ENCODE measurements at regions not wholly inside any gene's neighbourhood (a gene's known extent, or its start where the extent isn't known, plus 50 kb on each side); places are given as distances from the start of the nearest gene placed in this dataset.

- DNase-seq (ENCODE audit: low spot score), result no peak
These were observed 156.8 kb upstream of the SOX1 start for GRCh38 chr13:111909971-111910671.

DNA sequence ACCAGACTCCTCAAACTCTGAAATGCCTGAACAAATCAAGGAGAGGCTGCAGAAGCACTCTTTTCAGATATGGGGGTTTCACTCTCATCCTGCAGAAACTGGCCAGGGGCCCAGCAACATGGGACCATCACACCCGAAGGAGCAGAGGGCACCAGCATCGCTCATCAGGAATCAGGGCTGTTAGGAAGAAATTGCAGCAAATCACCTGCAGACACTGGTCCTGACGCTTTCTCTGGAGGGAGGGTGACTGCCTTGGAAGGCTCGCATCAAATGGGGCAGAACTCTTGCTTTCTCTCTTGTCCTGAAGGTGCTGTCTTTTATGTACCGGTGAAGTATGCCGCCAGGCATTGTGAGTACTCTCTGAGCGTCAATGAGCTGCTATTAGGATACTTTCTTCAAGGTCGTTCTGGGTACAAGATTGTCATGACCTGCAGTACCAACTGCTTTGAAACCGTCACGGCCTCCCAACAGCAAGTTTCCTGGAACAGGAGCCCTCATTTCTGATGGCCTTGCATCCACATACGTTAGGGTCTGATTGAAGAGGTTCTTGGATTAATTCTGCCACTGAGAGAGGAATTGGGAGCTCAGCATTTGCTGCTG lies 155.7 kb upstream of the SOX1 start:
- DNase-seq (ENCODE audit: low spot score), result no peak

DNA sequence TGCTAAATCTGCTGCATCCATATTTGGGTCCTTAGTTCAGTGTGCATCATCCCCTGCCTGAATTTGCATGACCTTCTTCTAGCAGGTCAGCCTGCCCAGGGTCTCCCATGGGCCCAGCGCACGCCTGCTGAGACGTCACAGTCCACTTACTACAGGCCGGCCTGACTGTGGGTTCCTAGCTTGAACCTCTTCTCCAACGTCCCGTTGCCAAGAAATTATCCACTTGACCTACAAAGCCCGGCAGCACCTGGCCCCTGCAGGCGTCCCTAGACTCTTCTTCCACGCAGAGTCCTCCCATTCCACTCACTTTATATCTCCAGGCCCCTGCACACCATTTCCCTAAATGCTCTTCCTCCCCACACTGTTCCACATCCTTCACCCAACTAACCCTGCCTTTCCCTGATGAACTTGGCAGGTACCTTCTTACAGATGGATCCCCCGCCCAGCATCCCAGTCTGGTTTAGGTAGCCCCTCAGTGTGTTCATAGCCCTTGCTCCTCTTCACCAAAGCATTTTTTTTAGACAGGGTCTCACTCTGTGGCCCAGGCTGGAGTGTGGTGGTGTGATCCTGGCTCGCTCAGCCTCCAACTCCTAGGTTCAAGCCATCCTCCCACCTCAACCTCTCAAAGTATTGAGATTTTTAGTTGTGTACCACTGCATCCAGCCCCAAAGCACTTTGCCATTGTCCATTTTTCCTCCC lies 155.0 kb upstream of the SOX1 start:
- DNase-seq (ENCODE audit: low spot score), result no peak

DNA sequence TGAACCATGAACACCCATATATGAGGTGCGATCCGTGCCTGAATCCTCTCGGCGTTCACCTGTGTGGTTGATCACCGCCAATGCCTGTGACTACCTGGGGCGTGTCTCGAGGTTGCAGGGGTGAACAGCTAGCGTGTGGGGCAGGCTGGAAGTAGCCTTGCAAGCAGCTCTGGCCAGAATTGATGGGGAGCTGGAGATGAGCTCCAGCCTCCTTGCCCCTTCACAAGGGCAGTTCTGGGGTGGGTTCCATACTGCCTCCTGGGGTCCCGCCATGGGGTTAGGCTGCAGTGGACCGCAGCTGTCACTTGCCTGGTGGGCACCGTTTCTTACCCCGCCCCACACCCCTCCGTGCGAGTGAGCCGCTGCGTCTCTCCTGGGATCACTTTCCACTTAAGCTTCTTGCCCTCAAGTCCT lies 154.5 kb upstream of the SOX1 start:
- DNase-seq (ENCODE audit: low spot score), result no peak

DNA sequence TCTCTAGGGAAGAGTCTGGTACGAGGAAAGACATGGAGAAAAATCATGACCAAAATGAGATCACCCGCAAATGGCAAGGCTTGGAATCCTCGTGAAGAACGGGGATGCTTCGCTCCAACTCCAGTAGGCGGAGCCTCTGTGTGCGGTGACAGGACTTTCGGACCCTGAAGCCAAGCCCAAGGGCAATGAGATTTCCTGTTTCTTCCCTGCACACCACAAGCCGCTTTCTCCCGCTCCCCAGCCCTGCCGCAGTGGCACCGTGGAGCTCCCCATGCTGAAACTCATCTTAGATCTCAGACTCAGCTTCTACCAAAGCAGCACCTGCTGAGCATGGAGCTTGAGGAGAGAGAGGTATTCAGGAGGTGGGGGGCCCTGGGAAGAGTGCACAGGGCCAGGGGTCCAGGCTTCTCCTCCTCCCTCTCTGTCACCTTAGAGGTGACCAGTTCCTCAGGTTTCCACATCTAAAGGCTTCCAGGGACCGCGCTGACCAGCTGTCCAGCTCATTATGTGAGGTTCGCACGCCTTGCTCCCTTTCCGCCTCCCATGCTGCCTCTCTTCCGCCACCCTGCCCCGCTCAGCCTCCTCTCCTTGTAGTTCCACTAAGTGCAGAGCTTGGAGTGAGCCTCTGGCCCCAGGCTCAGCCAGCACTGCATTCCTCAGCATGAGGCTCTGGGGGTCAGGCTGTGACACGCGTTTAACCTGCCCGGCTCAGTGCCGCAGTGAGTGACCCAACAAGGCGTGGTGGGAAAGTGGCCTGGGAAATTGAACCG lies 153.8 kb upstream of the SOX1 start:
- no peak for DNase-seq (ENCODE audit: low spot score)

GRCh38 chr13:111913761-111914140 lies 153.2 kb upstream of the SOX1 start:
- DNase-seq (ENCODE audit: low spot score), result no peak

GRCh38 chr13:111914241-111915103 lies 152.5 kb upstream of the SOX1 start:
- DNase-seq (ENCODE audit: low spot score), result no peak

DNA sequence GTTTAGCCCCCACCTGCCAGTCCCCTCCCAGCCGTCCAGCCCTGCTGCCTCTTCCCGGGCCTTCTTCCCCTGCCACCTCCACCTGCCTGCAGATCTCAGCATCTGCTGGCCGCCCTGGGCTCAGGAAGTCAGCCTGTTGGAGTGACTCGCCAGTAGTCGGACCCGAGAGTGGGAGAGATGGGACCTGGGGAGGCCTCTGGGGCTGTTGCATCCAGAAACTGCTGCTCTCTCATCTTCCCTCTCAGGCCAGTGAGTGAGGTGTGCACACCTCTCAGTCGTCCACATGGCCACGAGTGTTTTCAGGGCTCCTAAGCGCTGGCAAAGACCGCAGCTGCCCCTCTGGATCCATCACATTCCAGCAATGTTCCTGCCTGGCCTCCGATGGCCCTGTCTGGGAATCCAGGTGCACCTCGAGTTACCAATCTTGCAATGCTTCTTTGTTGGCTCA lies 151.8 kb upstream of the SOX1 start:
- DNase-seq (ENCODE audit: low spot score), result no peak

GRCh38 chr13:111916201-111916600 lies 150.7 kb upstream of the SOX1 start:
- no peak for DNase-seq (ENCODE audit: low spot score)

GRCh38 chr13:111917086-111917485 lies 149.9 kb upstream of the SOX1 start:
- DNase-seq (ENCODE audit: low spot score), result no peak

DNA sequence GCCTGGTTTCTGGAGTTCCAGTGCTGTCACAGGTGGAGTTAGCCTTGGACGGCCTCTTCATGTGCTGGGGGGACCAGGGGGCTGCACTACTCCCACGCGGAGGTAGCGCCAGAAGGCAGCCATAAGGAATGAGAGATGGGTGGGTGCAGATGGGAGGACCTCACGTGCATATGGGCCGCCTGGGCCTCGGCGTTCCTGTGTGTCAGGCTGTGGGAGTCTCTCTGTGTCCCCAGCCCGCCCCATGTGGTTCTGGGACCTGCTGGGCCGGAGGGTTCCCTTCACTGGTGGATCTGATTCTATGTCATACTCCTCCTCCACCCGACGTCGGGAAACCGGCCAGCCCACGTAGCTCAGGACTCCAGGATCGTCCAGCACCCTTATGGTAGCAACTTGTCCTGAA lies 149.0 kb upstream of the SOX1 start:
- no peak for DNase-seq (ENCODE audit: low spot score)

DNA sequence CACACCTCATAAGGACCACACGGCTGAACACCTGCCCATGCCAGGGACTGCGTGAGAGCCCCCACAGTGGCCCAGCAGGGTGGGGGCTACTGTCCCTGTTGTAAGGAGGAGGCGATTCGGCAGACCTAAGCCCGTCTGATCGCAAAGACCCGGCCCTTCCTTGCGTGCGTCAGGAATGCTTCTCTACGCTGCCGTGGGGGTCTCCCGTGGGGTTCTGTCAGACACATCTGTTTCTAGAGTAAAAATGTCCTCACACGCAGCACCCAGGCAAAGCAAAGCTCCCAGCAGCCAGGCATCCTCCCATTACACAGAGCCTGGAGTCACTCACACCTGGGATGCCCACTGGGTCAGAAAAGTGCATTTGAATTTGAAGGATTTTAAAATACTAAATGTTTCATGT lies 147.7 kb upstream of the SOX1 start:
- DNase-seq (ENCODE audit: low spot score), result no peak

GRCh38 chr13:111919849-111920248 lies 147.1 kb upstream of the SOX1 start:
- no peak for DNase-seq (ENCODE audit: low spot score)

DNA sequence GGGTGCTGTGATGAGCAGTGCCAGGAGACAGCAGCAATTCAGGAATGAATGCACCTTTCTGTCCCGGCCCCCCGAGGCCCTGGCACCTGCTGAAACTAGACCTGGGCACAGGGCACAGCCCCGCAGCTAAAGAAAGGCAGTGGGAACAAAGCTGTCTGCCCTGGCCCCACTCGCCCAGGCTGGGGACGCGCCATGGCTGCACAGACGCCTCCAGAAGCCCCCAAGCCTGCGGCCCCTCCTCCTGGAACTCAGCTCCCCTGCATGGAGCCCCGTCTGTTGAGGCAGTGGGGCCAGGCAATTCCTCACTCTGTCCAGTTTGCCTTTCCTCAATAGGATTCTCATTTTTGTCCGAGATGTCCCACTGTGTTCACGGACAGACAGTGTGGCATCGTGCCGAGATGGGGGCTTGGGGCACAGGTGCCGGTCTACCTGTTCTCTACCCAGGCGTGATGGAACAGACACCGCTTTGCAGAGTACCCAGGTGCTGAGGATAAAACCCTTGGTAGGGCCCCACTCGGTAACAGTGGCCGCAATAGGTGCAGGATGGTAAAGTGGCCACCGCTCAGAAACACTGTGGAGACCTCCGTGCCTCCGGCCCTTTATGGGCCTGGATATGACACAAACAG lies 146.5 kb upstream of the SOX1 start:
- no peak for DNase-seq (ENCODE audit: low spot score)

DNA sequence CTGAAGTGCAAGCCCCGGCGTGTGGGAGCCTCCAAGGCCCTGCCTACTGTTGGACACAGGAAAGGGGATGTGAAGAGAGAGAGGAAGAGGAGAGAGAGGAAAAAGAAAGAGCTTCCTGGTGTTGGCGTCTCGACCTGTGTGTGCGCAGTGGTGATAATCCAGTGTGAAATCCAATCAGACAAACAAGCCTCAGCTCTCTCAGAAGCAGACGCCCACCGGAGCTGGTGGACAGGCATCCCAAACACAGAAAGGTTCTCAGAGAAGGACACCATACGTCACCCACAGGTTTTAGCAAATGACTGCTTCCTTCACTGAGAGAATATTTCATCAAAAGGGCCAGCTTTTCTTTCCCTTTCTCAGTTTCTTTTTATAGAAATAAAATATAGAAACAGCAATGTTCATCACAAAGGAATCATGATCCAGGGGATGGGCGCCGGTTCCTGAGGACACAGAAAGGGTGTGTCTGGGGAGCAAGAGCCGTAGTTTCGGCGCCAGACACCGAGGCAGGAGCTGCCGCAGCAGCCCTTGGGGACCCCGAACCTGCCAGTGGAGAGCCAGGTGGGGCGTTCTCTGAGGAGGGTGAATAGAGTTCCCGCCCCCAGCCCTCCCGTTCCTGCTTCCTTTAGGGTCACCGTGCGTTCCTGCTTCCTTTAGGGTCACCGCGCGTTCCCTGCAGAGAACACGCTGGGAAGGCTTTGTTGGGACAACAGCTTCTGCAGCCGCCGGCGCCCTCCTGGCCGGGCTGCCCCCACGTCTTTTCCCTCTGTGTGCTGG lies 145.8 kb upstream of the SOX1 start:
- no peak for DNase-seq (ENCODE audit: low spot score)

DNA sequence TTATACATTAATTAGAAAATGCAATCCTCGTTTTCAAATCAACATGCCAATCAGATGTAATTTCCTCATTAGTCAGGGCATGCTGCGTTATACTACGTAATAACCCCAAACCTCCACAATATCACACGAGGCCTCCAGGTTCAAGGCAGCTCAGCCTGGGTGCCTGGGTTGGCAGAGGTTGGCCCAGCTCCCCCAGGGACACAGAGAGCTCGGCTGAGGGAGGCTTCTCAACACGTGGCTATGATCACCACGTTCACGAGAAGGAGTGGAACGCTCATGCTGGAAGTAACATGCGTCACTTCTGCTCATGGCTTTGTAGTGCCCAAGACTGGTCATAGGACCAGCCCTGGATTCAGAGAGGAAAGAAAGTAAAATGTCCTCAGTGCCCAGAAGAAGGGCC lies 144.9 kb upstream of the SOX1 start:
- DNase-seq (ENCODE audit: low spot score), result no peak

GRCh38 chr13:111923439-111923838 lies 143.5 kb upstream of the SOX1 start:
- DNase-seq (ENCODE audit: low spot score), result no peak

DNA sequence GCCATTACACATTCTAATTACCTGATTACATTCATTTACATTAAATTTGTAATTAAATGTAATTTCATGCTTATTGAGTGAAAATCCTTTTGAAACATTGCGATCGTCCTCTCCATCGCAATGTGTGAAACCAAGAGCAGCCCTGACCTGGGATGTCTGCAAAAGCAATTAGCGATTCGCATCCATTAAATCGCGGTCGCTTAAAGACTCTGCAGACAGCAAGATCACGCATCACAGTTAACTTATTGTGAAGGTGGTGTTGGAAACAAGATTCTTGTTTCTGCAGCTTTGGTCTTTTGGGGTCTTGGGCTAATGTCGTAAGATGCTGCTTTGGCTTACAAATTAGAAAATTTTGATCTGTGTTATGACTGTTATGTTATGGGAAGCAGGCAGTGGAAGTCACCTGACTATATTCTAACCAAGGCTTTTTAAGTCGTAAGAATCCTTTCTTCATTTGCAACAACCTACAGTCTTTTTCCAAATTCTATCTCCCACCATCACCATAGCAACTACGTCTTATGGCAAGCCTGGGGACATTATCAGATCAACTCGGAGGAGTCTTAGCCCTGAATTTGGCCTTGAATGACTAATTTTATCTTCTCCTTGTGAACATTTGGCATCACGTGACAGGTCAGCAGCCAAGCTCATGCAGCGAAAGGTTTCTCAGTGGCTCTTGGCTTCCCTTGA lies 142.8 kb upstream of the SOX1 start:
- DNase-seq (ENCODE audit: low spot score), result no peak

- no peak for DNase-seq (ENCODE audit: low spot score)
These were observed 142.3 kb upstream of the SOX1 start for GRCh38 chr13:111924678-111925075.

All from kidney capillary endothelial cell (primary cell).